SW480 (cell line): ENCODE measurements at regions not wholly inside any gene's neighbourhood (a gene's known extent, or its start where the extent isn't known, plus 50 kb on each side); places are given as distances from the start of the nearest gene placed in this dataset.
"Not testable (repeated sequence)": the region's sequence is repeated elsewhere in the genome, so short reads cannot be mapped to it uniquely, and the experiment has no call there.

Experiments used
- DNase-seq: peaks from one replicate; pipeline ENCODE4 v3.0.0-alpha.2; 2016; ENCODE audit warnings: low spot score

DNA sequence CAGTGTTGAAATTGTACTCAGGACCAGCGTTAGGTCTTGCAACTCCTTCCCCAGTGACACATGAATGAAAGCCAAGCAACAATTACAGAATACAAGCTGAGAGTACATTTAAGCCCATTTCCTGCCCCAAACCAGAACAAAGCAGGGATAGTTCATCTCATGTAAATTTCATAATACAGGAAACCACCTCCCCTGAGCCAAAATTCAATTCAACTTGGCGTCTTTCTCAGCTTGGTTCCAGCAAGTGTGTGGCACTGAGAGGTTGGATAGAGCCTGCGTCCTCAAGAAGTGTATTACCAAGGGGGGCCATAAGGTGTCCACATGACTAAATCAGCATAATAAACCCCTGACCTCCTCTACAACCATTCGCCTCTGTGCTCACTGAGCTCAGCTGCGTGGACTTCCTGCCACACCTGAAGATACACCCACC, 278.9 kb upstream of the CRY1 start:
- no peak for DNase-seq

DNA sequence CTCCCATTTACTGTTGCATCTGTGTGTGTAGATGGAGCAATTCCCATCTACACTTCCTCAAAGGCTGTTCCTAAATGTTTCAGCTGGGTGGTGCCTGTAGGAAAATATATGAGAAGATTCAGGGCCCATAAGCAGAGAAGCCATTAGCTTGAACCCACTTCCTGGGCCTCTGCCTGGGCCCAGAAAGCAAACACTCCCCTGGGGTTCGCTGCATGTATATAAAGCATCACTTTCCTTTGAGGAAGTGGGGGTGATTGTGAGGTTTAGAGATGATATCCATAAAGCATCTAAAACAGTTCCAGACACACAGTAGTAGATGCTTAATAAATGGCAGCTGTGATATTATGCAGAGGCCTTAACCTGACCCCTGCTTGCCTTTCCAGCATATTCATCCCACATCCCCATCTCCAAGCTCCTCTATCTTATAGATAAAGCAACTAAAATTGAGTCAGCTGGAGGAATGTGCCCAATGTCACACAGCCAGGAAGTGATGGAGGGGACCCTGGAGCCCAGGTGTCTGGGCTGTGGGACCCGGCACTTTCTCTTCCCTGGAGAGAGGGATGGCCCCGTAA, 280.0 kb upstream of the CRY1 start:
- no peak for DNase-seq

DNA sequence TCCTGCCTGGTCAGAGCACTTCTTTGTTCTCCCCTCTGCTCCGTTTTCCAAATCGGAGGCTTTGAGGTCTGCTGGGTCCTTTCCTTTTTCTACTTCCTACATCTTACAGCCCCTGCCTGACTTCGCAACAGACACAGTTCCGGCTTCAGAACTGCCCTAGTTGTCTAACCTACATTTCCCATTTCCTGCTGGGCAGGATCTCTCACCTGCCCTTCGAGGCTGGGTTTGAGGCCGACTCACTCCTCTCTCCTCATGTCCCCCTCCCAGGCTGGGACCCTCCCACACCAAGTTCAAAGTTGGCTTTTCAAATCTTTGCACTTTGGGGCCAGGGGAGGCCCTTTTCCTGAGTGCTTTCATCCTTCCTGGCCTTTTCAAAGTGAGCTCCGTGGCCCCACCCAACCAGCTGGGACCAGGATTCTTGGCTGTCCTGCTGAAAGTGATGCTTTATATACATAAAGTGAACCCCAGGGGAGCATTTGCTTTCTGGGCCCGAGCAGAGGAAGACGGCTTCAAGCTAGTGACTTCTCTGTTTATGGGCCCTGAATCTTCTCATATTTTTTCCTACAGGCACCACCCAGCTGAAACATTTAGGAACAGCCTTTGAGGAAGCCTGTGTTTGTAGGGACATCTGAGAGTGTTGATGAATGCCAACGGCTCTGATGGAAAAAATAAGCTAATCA, 281.0 kb upstream of the CRY1 start:
- no peak for DNase-seq

DNA sequence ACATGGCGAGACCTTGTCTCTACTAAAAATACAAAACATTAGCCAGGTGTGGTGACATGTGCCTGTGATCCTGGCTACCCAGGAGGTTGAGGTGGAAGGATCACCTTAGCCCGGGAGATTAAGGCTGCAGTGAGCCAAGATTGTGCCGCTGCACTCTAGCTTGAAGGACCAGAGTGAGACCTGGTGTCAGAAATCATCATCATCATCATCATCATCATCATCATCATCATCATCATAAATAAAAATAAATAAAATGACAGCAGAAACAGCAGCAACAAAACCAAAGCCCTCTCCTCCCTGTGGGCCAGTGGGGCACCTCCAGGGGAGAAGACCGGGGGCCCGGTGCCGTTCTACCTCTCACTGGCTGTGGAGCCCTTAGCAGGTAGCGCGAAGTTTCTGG, 281.9 kb upstream of the CRY1 start:
- no peak for DNase-seq

DNA sequence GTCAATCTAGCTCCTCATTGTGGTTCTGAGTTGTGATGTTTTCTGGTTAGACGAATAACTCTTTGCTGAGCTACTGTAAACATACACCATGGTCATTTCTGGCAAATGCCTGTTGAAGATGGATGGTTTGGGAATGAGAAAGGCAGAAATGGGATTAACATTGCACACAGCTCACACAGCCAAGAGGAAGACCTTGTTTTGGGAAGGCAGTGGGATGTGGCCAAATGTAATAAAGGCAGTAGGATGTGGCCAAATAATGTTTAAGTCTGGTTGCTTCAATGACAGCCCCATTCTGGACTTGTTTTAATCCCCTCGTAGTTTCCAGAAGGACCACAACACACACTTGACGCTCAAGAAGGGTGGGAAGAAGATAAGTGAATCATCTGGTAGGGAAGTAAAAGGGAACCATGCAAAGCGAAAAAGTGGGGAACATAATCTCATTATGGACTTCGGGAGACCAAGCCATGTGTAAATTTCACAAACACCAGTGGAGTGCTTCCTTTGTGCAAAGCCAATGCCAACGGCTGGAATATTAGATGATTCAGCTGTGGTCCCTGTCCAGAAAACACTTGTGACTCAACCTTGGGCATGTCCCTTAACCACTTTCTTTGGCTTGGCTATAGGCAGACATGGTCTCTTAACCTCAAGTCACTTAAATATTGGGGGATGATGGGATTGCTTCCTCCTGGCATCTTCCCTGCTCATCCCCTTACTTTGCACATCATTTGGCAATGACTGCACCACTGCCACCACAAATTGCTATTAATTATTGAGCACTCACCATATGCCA, 284.4 kb upstream of the CRY1 start:
- DNase-seq, result no peak

DNA sequence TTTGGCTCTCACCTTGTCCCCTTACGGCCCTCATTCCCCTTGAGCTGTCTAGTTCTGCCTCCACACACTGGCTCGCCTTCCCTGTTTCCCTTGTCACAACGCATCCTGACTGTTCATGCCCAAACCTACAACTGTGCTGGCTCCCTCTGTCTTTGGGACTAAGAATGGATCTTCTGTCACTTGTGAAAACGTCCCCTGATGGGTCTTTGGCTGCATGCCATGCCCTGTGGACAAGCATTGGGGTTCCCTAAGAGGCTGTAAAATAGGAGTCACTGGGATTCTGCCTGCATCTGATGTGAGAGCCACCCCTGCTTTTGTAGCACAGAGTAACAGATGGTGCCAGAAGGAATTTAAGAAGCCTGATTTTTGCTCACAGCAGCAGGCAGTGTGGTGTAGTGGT, 285.3 kb upstream of the CRY1 start:
- DNase-seq, result no peak

DNA sequence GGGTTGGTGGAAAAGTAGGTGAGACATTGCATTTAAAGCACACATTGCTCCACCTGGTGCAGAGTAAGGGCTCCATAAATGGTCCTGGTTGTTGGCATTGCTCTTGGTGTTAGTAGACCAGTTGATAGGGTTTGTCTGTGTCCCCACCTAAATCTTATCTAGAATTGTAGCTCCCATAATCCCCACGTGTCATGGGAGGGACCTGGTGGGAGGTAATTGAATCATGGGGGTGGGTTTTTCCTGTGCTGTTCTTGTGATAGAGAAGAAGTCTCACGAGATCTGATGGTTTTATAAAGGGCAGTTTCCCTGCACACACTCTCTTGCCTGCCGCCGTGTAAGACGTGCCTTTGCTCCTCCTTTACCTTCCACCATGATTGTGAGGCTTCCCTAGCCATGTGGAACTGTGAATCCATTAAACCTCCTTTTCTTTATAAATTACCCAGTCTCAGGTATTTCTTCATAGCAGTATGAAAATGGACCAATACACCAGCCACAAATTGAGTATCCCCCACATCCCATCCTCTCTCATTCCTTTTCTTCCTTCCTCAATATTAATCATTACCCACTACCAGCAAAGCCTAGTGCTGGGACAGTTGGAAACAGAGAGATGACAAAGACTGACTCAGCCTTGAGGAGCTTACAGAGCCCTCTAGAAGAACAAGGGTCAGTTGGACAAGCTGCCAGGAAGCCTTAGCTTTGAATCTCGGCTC, 285.9 kb upstream of the CRY1 start:
- not testable (repeated sequence) for DNase-seq

DNA sequence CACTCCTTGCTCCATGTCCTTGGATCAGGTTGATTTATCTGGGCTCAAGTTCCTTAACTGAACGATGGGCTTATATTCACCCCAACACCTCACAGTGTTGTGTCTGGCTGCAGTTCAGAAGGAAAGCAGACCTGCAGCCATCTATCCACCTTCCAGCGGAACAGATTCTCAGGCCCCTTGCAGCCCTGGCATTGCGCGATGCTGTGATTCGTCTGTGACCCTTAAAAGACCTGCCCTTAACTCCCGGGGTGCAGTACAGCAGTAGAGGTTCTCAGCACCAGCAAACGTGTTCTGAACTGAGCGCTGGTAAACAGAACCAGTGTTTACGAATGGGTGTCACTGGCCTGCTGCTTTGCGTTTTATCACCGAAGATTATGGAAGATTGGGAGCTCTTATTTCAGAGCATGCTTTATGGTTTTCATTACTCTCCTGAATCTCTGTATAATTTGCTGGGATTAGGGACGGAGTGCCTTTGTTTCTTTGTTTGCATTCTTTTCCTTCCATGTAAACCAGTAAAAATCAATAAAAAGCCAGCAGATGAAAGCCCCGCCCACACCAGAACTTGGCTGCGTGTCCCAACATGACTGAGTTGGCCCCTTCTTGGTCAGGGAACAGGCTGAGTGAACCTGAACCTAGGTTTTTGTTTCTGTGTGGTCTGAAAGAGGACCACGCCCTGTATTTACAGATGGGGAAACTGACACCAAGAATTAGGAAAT, 286.7 kb upstream of the CRY1 start:
- DNase-seq, result no peak

DNA sequence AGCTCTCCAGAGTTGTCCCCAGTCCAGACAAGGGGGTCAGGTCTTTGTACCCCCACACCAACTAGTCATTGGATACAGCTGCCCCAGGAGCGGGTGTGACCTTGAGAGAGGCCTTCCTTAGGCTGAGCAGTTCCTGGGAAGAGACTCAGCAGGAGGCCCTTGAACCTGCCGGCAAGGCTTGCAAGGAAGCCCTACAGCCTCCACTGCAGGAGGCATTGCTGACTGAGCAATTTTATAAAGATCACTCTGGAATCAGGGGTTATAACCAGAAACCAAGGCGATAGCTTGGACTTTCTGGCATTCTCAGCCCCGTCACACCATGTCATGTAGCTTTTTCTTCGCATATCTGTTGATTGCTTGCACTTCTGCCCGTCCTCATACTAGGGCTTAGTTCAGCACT, 291.3 kb upstream of the CRY1 start:
- DNase-seq, result no peak

DNA sequence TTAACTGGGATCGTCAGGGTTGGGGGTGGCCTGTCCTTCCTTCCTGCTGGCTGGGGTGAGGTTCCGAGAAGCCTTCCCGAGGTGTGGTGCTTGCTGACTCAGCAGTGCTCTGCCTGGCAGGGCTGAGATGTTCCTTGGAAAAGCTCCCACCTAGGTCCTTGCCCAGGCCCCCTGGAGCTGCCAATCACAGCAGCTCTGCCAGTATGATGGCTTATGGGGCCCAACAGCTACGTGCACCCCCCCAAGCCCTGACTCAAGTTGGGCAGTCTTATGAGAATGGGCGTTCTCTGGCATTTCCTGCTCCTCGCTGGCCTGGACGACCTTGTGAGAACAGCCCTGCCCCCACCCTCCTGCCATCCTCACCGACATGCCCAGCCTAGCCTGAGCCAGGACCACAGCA, 292.2 kb upstream of the CRY1 start:
- no peak for DNase-seq

DNA sequence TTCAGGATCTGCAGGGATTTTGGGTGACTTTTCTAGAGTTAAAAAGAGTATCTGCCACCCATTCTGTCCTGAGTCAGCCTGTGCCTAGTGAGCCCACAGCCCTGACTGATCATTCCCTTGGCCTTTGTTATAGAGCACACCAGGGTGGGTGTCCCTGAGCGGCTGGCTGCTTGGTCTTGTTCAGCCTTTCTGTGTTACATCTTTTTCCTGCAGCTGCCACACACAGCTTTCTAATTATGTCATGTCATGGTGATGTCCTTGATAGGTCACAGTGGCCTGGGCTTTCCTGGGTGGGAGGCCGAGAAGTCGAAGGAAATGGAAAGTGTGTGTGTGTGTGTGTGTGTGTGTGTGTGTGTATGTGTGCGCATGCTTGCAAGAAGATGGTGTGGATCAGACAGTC, 293.2 kb upstream of the CRY1 start:
- no peak for DNase-seq

DNA sequence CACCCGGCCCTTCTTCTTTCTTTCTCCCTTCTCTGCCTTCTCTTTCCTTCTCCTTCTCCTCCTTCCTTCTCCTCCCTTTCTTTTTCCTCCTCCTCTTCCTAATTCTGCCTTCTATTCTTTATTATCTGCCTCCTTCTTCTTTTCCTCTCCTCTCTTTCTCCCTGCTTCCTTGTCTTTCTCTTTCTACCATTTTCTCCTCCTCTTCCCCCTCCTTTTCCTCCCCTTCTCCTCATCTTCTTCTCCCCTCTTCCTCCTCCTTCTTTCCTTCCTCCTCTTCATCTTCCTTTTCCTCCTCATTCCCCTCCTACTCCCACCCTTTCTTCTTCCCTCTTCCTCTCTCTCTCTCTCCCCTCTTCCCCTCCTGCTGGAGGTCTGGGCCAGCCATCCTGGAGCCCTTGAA, 294.9 kb upstream of the CRY1 start:
- DNase-seq, result no peak

DNA sequence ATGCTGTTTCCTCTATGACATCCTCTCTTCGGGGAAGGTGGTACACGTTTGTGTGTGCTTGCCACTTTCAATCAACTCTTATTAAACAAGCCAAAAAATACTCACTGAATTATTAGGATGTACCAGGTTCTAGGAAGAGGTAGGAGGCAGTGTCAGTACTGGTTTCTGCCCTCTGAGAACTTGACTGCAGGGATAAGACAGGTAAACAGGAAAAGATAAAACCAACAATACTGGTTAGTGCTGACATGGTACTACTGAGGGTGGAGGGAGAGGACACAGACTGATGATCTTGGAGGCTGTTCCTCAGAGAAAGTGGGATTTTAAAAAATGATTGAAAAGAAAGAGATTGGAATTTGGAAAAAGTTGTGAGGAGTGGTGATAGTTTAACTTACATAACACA, 295.2 kb upstream of the PWP1 start:
- DNase-seq, result no peak

DNA sequence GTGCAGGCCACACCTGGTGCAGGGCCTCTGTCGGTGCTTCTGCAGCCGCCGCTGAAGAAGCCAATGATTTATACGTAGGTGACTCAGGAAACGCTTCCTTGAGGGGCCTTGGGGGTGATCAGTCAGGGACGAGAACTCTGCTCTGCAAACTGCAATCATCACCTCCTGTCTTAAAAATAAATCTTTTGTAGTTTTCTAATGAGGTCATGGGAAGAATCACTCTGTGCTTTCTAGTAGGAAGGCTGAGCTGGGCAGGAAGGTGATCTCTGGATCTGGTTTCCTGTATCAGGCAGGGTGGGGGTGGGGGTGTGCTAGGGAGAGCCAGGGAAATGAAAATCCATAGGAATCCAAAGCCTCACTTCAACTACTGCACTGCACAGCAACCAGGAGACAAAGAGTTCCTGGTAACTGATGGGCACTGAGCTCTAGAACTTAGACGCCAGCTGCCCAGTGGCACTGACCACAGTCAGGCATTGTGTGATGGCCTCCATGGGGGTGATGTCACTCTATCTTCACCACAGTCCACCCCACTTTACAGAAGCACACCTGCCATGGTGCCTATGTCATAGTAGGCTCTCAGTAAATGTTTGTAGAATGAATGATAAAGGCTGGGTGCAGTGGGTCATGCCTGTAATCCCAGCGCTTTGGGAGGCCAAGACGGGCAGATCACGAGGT, 292.4 kb upstream of the PWP1 start:
- DNase-seq, result no peak

DNA sequence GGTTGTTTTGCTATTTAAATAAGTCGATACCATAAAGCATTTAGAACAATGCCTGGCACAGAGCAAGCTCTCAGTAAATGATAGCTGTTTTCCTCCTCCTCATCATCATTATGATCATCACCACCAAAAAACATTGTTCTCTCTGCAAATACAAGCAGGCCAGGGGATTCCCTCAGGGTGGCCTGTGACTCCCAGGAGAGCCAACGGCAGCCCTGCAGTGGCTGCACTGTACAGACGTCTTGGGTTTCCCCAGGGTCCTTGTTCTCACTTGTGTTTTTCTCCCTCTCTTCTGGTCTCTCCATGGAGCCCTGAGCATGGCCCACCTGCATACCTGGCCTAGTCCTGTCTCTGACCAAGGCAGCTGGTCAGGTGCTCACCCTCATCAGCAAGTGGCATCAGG, 290.9 kb upstream of the PWP1 start:
- no peak for DNase-seq

DNA sequence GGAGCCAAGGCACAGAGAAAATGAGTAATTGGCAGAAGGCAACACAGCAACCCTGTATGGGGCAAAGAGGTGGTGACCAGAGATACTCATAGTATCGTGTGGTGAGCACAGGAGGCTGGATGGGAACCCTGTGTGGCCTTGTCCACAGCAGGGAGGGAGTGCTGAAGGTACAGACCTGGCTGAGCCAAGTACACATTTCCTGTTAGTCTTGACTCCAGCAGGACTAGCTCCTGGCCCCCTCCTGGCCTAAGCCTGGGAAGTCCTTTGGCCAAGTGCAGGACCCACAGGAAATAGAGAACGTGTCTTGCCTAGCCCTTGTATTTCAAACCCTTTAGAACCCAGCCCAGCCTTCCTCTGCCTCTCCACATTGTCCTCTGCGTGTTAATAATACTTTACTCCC, 289.8 kb upstream of the PWP1 start:
- no peak for DNase-seq

DNA sequence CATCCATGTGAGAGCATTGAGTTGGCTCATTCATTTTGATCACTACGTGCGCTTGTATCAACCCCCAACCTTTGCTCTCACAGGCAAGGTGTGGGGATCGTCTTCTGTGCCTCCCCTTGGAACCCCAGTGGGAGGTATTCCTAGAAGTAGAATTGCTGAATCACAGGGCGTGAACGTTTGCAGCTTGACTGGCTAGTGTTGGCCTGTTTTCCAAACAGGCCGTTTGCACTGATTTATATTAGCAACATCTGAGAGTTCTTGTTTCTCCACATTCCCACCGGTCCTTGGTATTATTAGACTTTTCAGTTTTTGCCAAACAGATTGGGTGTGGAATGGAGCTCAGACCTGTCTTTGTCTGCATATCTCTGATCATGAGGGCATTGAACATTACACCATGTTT, 288.6 kb upstream of the PWP1 start:
- DNase-seq, result no peak

DNA sequence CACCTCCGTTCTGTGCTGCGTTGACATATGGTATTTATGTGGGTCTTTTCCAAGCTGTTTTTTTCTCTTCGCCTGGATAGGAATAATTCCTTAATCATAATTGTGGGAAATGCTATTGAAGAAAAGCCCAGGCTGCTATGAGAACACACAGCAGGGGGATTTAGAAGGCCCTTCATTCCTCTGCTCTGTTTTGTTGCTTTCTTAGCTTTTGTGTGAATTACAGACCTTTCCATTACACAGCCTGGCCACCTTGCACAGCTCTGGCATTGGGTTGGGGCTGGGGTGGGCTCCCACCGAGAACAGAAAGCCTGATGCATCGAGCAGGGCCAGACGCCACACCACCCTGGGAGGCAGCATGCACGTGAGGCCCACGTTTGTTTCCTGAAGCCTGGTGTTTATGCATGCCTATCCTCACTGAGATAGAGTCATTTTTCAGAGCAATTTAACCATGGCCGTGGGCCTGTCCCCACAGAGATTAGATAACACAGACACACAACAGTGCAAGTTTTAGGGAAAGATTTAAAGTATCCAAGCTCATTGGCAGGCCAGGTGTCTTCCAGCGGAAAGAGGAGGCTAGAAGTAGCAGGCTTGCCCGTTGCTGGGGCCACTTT, 287.6 kb upstream of the PWP1 start:
- DNase-seq, result no peak

DNA sequence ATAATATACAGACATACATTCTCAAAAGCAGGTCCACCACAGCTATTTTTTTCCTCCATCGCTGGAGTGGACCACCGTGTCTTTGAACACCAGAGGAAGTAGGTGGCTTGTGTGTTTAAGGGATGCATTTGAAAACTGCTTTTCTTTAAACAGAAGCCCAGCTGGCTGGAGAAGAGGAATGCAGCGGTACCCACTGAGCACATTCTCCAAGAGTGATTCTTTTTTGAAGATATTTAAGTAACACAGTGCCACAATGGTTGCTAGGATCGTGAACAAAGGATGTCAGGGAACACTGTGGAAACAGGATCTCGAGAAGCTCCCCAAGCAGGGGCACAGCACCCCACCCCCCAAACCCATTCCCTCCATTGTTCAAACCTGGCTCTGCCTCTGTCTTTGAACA, 286.6 kb upstream of the PWP1 start:
- no peak for DNase-seq

DNA sequence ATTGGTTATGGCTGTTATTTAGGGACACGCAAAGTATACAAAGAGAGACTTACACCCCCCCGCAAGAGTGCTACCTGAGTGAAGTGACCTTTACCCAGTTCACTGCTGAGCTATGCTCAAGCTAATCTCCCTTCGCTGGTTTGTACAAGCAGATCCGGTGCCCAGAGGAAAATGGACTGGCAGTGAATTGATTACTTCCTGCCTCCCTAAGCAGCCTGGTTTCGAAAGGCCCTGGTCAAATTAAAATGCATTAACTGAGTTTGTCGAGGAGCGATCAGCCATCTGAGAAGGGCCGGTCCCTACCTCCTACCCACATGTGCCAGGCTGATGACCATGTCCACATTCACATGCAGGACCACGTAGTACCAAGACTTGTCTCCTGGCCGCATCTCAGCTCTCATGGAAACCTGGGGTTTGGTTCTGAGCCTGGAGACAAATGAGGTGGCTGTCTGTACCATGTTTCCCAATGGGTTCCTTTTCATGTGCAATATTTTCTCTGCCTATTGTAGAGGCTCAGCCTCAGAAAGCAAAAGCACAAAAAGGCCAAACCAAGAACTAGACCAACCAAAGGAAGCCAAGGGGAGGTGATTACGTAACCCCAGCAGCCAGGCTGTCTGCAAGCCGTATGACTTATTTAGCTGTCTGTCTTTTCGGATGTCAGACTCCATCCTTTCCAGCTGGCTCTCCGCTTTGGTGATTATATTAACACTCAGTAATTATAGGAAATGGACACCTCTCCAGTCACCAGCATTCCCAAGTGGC, 284.7 kb upstream of the PWP1 start:
- DNase-seq, result no peak
